ENCODE measurements at regions not wholly inside any gene's neighbourhood (a gene's known extent, or its start where the extent isn't known, plus 50 kb on each side); places are given as distances from the start of the nearest gene placed in this dataset.

DNA sequence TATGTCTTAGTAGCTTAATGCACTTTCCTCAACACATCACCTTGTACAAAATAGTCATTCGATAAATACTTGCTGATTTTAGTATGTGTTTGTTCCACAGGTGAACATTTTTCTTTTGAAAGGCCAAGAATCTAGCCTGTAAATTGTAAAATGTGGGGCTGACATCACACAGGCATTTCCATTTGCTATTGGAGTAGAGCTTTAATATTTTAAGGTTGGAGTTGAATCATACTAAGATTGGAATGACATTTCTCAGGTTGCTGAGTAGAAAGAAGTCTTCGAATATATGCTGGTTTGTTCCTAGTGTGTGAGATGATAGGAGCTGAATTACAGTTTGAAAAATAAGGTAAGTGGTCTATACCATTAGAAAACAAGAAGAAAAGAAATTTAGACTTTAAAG lies 112.3 kb upstream of the FRY start:
- TF ChIP-seq, protein P1, sequence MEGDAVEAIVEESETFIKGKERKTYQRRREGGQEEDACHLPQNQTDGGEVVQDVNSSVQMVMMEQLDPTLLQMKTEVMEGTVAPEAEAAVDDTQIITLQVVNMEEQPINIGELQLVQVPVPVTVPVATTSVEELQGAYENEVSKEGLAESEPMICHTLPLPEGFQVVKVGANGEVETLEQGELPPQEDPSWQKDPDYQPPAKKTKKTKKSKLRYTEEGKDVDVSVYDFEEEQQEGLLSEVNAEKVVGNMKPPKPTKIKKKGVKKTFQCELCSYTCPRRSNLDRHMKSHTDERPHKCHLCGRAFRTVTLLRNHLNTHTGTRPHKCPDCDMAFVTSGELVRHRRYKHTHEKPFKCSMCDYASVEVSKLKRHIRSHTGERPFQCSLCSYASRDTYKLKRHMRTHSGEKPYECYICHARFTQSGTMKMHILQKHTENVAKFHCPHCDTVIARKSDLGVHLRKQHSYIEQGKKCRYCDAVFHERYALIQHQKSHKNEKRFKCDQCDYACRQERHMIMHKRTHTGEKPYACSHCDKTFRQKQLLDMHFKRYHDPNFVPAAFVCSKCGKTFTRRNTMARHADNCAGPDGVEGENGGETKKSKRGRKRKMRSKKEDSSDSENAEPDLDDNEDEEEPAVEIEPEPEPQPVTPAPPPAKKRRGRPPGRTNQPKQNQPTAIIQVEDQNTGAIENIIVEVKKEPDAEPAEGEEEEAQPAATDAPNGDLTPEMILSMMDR (IDR thresholded peaks at IDR 0.05; ENCODE audit: low read depth, low read length): no peak
- no peaks in the 10 kb centered on the region for H3K4me1 ChIP-seq (ENCODE audit: low read depth)
- H3K27me3 ChIP-seq: no peaks in the 10 kb centered on the region
- no peak overlapping the region for H3K4me3 ChIP-seq
- H3K27ac ChIP-seq: no peak overlapping the region
- H3K9me3 ChIP-seq (ENCODE audit: low read depth): no peaks in the 10 kb centered on the region
- DNase-seq (ENCODE audit: low read depth in 1 of 2, low spot score in 1 of 2): no peak
- no peaks in the 10 kb centered on the region for H3K36me3 ChIP-seq

DNA sequence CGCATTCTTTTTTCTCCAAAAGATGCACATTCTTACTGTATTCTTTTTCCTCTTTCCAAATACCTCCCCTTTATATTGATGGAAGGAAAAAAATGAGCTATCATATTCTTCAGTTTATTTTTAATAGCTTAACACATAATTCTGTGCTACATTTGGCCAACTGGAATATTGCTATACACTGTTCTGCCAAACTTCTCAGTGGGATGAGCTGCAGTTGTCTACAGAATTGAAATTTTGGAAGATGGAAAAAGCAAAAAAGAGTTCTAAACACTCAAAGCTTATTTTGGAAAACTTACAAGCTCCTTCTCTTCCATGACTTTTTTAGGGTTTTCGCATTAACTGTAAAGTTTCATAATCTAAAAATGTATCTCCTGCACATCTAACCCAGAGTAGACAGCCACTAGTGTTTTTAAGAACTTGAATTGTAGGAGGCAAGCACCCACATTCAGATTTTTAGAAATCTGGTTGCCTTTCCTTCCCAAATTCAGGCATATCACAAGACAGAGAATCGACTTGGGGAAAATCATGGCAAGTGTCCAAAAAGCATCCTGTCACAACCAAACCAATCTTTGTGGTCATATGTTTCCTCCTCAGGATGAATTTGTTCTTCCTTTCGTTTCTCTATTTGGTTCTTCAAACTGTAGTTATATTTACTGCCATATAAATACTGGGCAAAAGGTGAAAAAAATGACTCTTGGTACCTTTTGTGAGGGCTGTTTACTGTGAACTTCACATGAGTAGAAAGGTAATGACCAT lies 111.4 kb upstream of the FRY start:
- H3K4me1 ChIP-seq (ENCODE audit: low read depth): no peaks in the 10 kb centered on the region
- H3K9me3 ChIP-seq (ENCODE audit: low read depth): no peaks in the 10 kb centered on the region
- DNase-seq (ENCODE audit: low read depth in 1 of 2, low spot score in 1 of 2): peak in 1 of 2 donors; percentile 43
- H3K36me3 ChIP-seq: no peaks in the 10 kb centered on the region
- H3K4me3 ChIP-seq: no peak overlapping the region
- TF ChIP-seq, protein P1 (IDR thresholded peaks at IDR 0.05; ENCODE audit: low read depth, low read length): no peak
- no peaks in the 10 kb centered on the region for H3K27me3 ChIP-seq
- H3K27ac ChIP-seq: no peak overlapping the region

DNA sequence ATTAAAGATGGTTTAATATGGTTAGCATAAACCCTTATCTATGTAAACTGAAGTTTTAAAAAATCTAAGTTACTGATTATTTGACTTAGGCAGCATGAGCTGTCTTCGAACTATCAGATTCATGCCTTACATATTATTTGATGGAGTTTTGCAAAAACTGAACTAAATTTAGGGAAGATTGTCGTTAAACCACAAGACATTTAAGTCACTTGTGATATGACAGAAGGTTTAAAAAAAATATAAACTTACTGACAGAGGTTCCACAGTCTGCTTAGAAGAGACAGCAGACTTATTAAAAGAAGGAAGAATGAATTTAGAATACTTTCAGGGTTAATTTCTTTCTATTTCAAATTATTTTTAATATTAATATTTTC lies 110.9 kb upstream of the FRY start:
- Histone ChIP-seq H3K9me3 (ENCODE audit: low read depth) (no peaks in the 10 kb centered on the region), H3K4me1 (ENCODE audit: low read depth) (no peaks in the 10 kb centered on the region), H3K36me3 (no peaks in the 10 kb centered on the region), H3K27ac (no peak overlapping the region), H3K27me3 (no peaks in the 10 kb centered on the region), H3K4me3 (no peak overlapping the region)
- DNase-seq (ENCODE audit: low read depth in 1 of 2, low spot score in 1 of 2): no peak
- TF ChIP-seq, protein P1 (IDR thresholded peaks at IDR 0.05; ENCODE audit: low read depth, low read length): no peak

DNA sequence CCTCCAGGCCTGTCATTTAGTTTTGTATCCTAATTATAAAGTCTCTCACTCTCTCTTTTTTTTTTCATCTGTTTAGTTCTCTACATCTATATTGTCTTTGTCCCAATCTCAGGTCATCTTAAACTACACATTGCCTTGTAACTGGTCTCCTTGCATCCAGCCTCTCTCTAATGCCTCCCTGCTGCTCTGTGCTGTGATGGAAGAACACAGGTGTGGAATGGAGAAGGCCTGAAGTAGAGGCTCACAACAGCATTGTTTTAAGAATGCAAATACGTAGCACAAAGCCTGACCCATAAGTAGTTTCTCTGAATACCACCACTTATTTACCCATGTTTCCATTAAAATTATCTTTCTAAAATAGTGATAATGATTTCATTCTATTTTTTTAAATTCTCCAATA lies 108.8 kb upstream of the FRY start:
- TF ChIP-seq, protein P1 (IDR thresholded peaks at IDR 0.05; ENCODE audit: low read depth, low read length): no peak
- H3K9me3 ChIP-seq (ENCODE audit: low read depth): no peaks in the 10 kb centered on the region
- H3K27me3 ChIP-seq: no peaks in the 10 kb centered on the region

DNA sequence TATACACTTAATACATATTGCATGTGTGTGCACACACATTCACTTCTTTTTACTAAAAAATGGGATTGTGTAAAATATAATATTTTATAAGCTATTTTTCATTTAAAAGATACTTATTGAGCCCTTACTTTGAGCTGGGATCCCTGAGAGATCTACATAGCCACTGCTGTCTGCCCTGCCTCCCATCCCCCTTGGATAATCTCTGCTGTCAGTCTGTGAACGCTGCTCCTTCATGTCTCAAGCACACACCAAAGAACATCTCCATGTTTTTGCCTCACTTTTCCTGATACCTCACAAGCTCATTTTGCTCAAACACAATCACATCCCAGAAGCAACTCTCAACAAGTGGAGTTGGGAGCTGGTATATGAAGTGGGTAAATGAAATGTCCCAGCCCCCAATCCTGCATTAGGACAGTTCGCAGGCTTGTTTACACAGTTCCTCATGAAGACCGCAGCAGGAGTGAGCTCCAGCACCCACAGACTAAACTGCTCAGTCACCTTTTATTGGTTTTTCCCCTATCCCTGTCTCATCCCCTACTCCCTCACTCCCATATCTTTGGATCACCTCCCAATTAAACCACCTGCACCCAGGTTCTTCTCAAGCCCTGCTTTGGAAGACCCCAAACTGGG lies 108.3 kb upstream of the FRY start:
- Histone ChIP-seq H3K27me3 (no peaks in the 10 kb centered on the region), H3K4me1 (ENCODE audit: low read depth) (no peaks in the 10 kb centered on the region), H3K27ac (no peak overlapping the region), H3K4me3 (no peak overlapping the region), H3K36me3 (no peaks in the 10 kb centered on the region), H3K9me3 (ENCODE audit: low read depth) (no peaks in the 10 kb centered on the region)
- TF ChIP-seq, protein P1 (IDR thresholded peaks at IDR 0.05; ENCODE audit: low read depth, low read length): no peak
- DNase-seq (ENCODE audit: low read depth in 1 of 2, low spot score in 1 of 2): peak in 1 of 2 donors; percentile 8

More for the DNA sequence above, 108.8 kb upstream of the FRY start:
- no peak overlapping the region for H3K27ac ChIP-seq
- no peaks in the 10 kb centered on the region for H3K36me3 ChIP-seq
- DNase-seq (ENCODE audit: low read depth in 1 of 2, low spot score in 1 of 2): no peak
- H3K4me1 ChIP-seq (ENCODE audit: low read depth): no peaks in the 10 kb centered on the region
- H3K4me3 ChIP-seq: no peak overlapping the region
